Spinal cord (tissue), 9 donors: ENCODE measurements at regions not wholly inside any gene's neighbourhood (a gene's known extent, or its start where the extent isn't known, plus 50 kb on each side); places are given as distances from the start of the nearest gene placed in this dataset.
A peak's percentile ranks its signal among the peaks of the same experiment; 100 is the strongest.

Experiments
- DNase-seq, 6 donors: peaks; one replicate each; pipeline versions ENCODE4 v3.0.0 to v3.0.0-alpha.2; 2013 to 2015; ENCODE audit warnings: low spot score in 6 of 6, low read depth in 4 of 6
- H3K27ac ChIP-seq: one replicate; pipeline ENCODE4 v1.5.1; 2013; ENCODE audit warnings: low read depth, low read length, control low read depth
- H3K27me3 ChIP-seq: one replicate; pipeline ENCODE4 v1.6.1; 2013; ENCODE audit warnings: low read length; ENCODE audit not compliant: control insufficient read depth, insufficient read depth
- H3K36me3 ChIP-seq: one replicate; pipeline ENCODE4 v1.6.1; 2013; ENCODE audit warnings: low read length; ENCODE audit not compliant: control insufficient read depth, insufficient read depth
- H3K4me1 ChIP-seq: one replicate; pipeline ENCODE4 v1.6.1; 2013; ENCODE audit warnings: low read length; ENCODE audit not compliant: control insufficient read depth, insufficient read depth
- H3K4me3 ChIP-seq: one replicate; pipeline ENCODE4 v1.5.1; 2013; ENCODE audit warnings: low read depth, low read length, control low read depth
- H3K9me3 ChIP-seq: one replicate; pipeline ENCODE4 v1.6.1; 2013; ENCODE audit warnings: low read length; ENCODE audit not compliant: control insufficient read depth, insufficient read depth
- WGBS: methylation state at CpG from one replicate; pipeline ENCODE4 v1.1.5; 2013; ENCODE audit warnings: missing lambda C conversion rate; ENCODE audit not compliant: insufficient coverage; 5-methylcytosine and 5-hydroxymethylcytosine counted together
- donor health status: healthy.

DNA sequence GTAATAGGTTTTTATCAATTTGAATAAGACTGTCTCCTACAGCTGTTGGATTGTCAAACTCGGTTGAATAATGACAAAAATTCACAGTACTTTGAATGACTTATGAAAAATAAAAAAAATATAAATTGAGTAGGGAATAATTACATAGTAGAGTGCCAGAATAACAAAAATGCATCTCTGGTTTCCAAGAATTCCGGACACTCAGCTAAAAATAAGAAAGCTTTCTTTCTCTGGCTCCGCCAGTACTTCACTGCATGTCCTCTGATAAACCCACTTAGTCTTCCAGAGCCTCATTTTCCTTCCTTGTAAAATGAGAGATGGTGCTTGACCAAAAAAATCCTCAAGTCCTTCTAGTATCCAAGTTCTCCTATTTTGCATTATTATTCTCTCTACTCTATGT, 374.6 kb upstream of the LUZP2 start:
- no peak overlapping the region for H3K4me3 ChIP-seq
- no peak overlapping the region for H3K27ac ChIP-seq
- H3K4me1 ChIP-seq: no peaks in the 10 kb centered on the region
- DNase-seq: no peak
- H3K9me3 ChIP-seq: no peaks in the 10 kb centered on the region
- no peaks in the 10 kb centered on the region for H3K36me3 ChIP-seq
- H3K27me3 ChIP-seq: no peaks in the 10 kb centered on the region
- 100% methylated on average over 1 of the region's 3 CpGs for WGBS

DNA sequence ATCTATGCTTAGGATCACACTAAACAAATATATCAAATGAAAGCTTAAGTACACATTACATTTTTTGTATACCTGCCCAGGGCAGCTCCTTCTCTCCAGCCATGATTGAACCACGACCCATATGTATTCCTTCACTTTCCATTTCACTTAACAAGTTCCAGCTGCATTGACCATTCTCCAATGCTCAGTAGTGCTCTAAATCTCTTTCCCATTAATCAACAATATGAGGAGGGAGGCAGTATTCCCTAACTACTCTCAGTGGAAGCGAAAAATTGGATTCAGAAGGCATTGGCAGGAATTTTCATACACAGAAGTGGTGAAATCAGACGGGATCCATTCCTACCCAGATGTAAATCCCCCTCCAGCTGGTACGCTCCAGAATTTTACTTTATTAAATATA, 372.0 kb upstream of the LUZP2 start:
- 20% methylated on average over 1 of the region's 4 CpGs for WGBS
- Histone ChIP-seq H3K27ac (no peak overlapping the region), H3K9me3 (no peaks in the 10 kb centered on the region), H3K27me3 (no peaks in the 10 kb centered on the region), H3K4me3 (no peak overlapping the region), H3K4me1 (no peaks in the 10 kb centered on the region), H3K36me3 (no peaks in the 10 kb centered on the region)
- peak in 1 of 6 donors; percentile 43 for DNase-seq

DNA sequence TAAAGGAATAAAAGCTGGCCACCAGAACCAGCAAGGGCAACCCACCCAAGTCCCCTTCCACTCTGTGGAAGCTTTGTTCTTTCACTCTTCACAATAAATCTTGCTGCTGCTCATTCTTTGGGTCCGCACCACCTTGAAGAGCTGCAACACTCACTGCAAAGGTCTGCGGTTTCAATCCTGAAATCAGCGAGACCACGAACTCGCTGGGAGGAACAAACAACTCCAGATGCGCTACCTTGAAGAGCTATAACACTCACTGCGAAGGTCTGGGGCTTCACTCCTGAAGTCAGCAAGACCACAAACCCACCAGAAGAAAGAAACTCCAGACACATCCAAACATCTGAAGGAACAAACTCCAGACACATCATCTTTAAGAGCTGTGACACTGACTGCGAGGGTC, 365.2 kb upstream of the LUZP2 start:
- no peaks in the 10 kb centered on the region for H3K36me3 ChIP-seq
- H3K27me3 ChIP-seq: no peaks in the 10 kb centered on the region
- H3K27ac ChIP-seq: no peak overlapping the region
- 92% methylated on average over 8 of the region's 8 CpGs for WGBS
- H3K4me1 ChIP-seq: no peaks in the 10 kb centered on the region
- no peaks in the 10 kb centered on the region for H3K9me3 ChIP-seq
- no peak for DNase-seq
- no peak overlapping the region for H3K4me3 ChIP-seq

DNA sequence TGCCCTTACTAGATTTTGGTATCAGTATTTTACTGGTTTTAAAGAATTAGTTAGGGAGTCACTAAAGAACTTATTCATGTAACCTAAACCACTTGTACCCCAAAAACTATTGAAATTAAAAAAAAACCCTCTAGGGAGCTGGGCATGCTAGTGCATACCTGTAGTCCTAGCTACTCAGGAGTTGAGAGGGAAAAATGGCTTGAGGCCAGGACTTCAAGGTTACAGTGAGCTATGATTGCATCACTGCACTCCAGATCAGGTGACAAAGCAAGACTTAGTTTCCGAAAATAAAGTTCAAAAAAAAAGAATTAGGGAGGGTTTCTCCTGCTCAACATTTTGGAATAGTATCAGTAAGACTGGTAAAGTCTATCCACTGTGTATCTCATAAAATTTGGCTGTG, 364.4 kb upstream of the LUZP2 start:
- H3K36me3 ChIP-seq: no peaks in the 10 kb centered on the region
- no CpG with 5 or more reads among the region's 1 CpG for WGBS

GRCh38 chr11:24134879-24135589, 361.8 kb upstream of the LUZP2 start:
- H3K4me1 ChIP-seq: no peaks in the 10 kb centered on the region
- no peaks in the 10 kb centered on the region for H3K9me3 ChIP-seq
- H3K27ac ChIP-seq: no peak overlapping the region
- no peaks in the 10 kb centered on the region for H3K27me3 ChIP-seq
- H3K4me3 ChIP-seq: no peak overlapping the region
- DNase-seq: no peak
- no peaks in the 10 kb centered on the region for H3K36me3 ChIP-seq

More for the DNA sequence above, 364.4 kb upstream of the LUZP2 start:
- no peaks in the 10 kb centered on the region for H3K27me3 ChIP-seq
- no peak overlapping the region for H3K4me3 ChIP-seq
- H3K9me3 ChIP-seq: no peaks in the 10 kb centered on the region
- no peak overlapping the region for H3K27ac ChIP-seq
- DNase-seq: no peak
- no peaks in the 10 kb centered on the region for H3K4me1 ChIP-seq

DNA sequence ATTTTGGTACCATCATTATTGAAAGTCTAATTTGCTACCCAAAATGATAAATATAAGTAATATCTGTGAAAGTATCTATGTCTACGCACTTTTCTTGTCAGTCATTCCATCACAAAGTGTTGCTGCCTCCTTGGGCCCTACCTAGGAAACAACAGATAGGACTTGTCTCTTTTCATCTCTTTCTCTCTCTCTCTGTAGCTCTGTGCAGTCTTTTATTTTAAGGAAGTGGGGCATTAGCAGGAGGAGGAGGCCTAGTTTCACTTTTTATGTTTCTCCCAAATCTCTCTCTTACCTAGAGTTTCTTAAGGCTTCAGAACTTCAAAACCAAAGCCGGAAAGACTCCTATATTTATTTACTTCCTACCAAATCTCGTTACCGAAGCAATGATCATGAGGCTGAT, 354.8 kb upstream of the LUZP2 start:
- no CpG with 5 or more reads among the region's 4 CpGs for WGBS
- no peak overlapping the region for H3K27ac ChIP-seq
- no peak overlapping the region for H3K4me3 ChIP-seq
- H3K36me3 ChIP-seq: no peaks in the 10 kb centered on the region
- H3K27me3 ChIP-seq: no peaks in the 10 kb centered on the region
- H3K9me3 ChIP-seq: no peaks in the 10 kb centered on the region
- no peaks in the 10 kb centered on the region for H3K4me1 ChIP-seq
- no peak for DNase-seq

GRCh38 chr11:24145411-24145810, 351.4 kb upstream of the LUZP2 start:
- DNase-seq: no peak
- no peaks in the 10 kb centered on the region for H3K36me3 ChIP-seq
- H3K27ac ChIP-seq: no peak overlapping the region
- H3K9me3 ChIP-seq: no peaks in the 10 kb centered on the region
- WGBS: 0% methylated on average over 1 of the region's 5 CpGs
- no peaks in the 10 kb centered on the region for H3K4me1 ChIP-seq
- no peaks in the 10 kb centered on the region for H3K27me3 ChIP-seq
- no peak overlapping the region for H3K4me3 ChIP-seq

- no peaks in the 10 kb centered on the region for H3K36me3 ChIP-seq
- WGBS: no CpG with 5 or more reads among the region's 1 CpG
- H3K9me3 ChIP-seq: no peaks in the 10 kb centered on the region
- H3K4me1 ChIP-seq: peaks cover 6% of the 10 kb centered on the region
- no peak overlapping the region for H3K4me3 ChIP-seq
- H3K27ac ChIP-seq: no peak overlapping the region
- no peaks in the 10 kb centered on the region for H3K27me3 ChIP-seq
- DNase-seq: peak in 1 of 6 donors; percentile 17
These were observed 343.5 kb upstream of the LUZP2 start for GRCh38 chr11:24153337-24153736.

- no peaks in the 10 kb centered on the region for H3K36me3 ChIP-seq
- no peaks in the 10 kb centered on the region for H3K27me3 ChIP-seq
- WGBS: 85% methylated on average over 6 of the region's 7 CpGs
- H3K4me3 ChIP-seq: no peak overlapping the region
- H3K9me3 ChIP-seq: no peaks in the 10 kb centered on the region
- peaks cover 6% of the 10 kb centered on the region for H3K4me1 ChIP-seq
- no peak overlapping the region for H3K27ac ChIP-seq
- no peak for DNase-seq
These were observed 341.1 kb upstream of the LUZP2 start for GRCh38 chr11:24155792-24156191.

DNA sequence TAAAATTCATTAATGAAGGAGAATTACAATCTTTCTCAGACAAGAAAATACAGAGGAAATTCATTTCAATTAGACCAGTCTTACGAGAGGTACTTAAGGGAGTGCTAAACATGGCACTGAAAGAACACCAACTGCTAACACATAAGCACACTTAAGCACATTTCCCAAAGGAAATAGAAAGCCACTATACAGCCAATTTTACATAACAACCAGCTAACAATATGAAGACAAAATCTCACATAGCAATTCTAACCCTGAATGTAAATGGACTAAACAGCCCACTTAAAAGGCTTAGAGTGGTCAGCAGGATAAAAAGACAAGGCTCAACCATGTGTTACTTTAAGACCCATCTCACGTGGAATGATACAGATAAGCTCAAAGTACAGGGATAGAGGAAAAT, 339.5 kb upstream of the LUZP2 start:
- WGBS: 100% methylated on average over 1 of the region's 2 CpGs
- no peaks in the 10 kb centered on the region for H3K9me3 ChIP-seq
- H3K4me1 ChIP-seq: peaks cover 6% of the 10 kb centered on the region
- H3K36me3 ChIP-seq: no peaks in the 10 kb centered on the region
- no peak overlapping the region for H3K27ac ChIP-seq
- no peaks in the 10 kb centered on the region for H3K27me3 ChIP-seq
- H3K4me3 ChIP-seq: no peak overlapping the region
- DNase-seq: no peak
